Medulla oblongata (tissue), 1 donor: ENCODE measurements at regions not wholly inside any gene's neighbourhood (a gene's known extent, or its start where the extent isn't known, plus 50 kb on each side); places are given as distances from the start of the nearest gene placed in this dataset.
A peak's percentile ranks its signal among the peaks of the same experiment; 100 is the strongest.
"Not testable (repeated sequence)": the region's sequence is repeated elsewhere in the genome, so short reads cannot be mapped to it uniquely, and the experiment has no call there.

Experiments used
- DNase-seq: peaks from one replicate; pipeline ENCODE4 v3.0.0-alpha.2; 2015; ENCODE audit errors: extremely low spot score

DNA sequence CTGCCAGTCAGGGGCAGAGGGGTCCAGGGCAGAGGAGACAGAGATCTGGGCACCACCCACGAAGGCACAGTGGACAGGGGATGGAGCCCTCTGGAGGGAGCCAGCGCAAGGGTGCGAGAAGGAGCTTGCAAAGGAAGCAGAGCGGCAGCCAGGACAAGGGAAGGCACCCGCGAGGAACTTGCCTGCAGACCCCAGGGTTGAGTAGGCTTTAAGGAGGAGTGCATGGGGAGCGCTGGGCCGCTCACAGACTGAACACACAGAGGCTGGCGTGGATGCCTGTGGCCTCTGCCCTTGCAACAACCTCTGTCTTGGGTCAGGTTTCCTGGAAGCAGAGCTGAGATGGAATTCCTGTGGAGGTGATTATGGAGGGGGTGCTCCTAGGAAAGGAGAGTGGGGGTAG lies 374.4 kb downstream of the CNTNAP3B start:
- not testable (repeated sequence) for DNase-seq

- not testable (repeated sequence) for DNase-seq
Measured at GRCh38 chr9:41754403-41754802, 374.8 kb downstream of the CNTNAP3B start.

DNA sequence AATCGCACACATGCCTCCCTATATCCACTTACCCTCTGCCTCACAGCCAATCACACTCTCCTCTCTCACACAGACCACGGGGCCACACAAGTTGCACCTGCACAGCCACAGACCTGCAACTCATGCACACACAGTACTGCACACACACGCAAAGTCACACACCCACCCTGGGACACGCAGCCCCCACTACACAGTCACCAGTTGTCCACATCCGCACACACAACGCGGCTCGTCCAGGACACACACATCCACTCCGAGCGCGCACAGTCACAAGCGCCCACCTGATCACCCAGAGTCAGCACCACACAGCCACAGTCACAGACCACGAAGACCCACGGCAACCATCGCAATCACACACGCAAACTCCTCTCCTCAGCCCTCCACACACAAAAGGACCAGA lies 387.3 kb downstream of the CNTNAP3B start:
- DNase-seq, result not testable (repeated sequence)

GRCh38 chr9:41741173-41741572 lies 388.1 kb downstream of the CNTNAP3B start:
- not testable (repeated sequence) for DNase-seq

DNA sequence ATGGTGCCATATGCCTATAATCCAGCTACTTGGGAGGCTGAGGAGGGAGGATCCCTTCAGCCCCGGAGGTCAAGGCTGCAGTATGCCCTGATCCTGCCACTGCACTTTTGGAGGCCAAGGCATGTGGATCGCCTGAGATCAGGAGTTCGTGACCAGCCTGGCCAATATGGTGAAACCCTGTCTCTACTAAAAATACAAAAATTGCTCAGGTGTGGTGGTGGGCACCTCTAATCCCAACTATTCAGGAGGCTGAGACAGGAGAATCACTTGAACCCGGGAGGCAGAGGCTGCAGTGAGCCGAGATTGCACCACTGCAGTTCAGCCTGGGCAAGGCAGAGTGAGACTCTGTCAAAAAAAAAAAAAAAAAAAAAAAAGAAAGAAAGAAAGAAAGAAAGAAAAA lies 390.5 kb downstream of the CNTNAP3B start:
- DNase-seq, result not testable (repeated sequence)

DNA sequence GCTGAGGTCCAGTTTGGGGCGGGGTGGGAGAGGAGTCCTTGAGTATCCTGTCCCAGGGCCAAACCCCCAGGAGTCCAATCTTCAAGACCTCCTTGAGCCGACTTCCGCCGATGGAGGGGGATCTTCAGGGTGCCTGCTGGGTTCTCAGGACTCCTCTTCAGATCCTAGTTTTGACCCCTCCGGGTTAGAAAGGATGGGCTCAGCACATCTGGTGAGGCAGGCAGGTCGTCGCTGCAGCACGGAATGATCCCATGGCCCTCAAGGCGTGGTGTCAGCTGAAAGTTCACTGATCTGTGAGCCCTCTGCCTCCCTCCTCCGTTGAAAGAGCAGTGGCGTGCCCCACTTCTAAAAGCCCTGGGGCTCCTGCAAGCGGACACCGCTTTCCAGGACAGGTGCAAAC lies 430.0 kb downstream of the CNTNAP3B start:
- not testable (repeated sequence) for DNase-seq

GRCh38 chr9:41697080-41697479 lies 432.1 kb downstream of the CNTNAP3B start:
- DNase-seq, result peak; percentile 57

DNA sequence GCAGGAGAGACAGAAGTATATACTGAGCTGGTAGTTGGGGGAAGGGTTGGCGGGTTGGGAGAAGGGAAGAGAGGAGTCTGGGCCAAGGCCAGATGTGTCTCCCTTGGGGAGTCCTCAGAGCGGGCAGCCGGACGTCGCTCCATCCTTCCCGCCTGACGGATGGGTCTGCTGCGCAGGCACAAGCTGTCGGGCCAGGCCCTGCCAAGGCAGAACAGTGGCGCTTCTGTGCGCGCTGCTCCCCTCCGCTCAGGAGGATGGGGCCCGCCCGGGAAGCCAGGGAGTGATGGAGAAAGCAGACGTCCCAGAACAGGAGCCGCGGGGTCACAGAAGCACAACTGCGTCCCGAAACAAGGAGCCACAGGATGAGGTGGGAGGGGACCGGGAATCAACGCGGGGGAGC lies 449.9 kb downstream of the CNTNAP3B start:
- not testable (repeated sequence) for DNase-seq

DNA sequence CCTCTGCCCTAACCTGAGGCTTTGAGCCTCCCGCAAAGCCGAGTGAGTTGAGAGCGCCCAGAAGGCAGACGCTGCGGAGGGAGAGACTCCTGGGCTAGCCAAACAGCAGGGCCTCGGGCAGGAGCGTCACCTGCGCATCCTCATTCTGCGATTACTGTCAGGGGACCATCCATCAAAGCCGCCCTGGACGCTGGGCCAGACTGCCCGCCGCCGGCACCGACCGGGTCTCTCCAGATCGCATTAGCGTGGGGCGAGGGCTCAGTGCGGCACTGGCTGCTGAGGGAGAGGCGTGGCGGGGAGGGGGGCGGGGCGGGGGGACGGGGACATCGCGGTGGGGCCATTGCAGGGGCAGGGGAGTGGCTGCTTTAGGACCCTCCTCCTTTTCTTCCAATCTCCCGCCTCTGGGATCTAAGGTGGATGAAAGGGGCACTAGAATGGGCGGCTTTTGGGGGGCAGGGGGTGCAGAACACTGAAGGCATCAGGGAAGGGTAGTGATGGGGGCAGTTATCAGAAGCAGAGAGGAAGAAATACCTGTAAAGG lies 465.7 kb downstream of the CNTNAP3B start:
- DNase-seq, result peak; percentile 3

- not testable (repeated sequence) for DNase-seq
Measured at GRCh38 chr9:41658706-41659105, 469.6 kb upstream of the ZNG1F start.

DNA sequence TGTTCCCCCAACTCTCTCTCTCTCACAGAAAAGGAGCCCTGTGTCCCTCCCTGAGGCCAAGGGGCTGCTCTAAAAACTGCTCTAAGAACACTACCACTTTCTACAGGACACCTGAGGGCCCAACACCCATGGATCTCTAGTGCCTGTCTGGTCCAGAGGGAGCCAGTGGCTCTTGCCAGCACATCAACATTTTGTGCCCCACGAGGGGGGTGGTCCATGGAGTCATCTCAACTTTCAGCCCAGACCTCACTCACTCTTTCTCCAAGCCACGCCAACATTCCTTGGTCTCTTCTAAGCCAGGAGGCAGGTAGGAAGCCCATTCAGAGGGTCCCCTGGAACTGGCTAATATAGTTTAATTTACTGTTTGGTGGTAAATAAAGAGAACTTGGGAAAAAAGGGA lies 469.0 kb upstream of the ZNG1F start:
- peak; percentile 1 for DNase-seq

- DNase-seq, result not testable (repeated sequence)
Measured at GRCh38 chr9:41657141-41657540, 468.0 kb upstream of the ZNG1F start.

DNA sequence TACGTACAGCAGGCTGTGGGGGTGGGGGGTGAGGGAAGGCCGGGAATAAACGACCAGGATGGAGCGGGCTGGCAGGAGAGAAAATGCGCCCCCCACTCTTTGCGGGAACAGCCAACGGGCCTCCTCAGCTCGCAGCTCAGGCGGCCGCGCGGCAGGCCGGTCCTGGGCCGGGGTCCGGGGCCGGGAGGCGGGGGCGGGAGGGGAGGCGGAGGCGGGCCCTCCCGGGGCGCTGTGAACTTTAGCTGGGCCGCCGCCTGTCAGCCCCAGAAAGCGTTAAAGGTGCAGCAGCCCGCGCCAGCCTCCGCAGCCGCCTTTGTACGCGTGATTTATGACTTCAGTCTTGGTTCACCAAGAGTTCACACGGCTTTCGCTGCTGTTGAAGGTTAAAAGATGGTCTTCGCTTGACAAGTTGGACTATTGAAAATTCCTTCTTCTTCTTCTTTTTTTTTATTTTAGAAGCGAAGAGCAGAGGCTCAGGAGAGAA lies 466.0 kb upstream of the ZNG1F start:
- not testable (repeated sequence) for DNase-seq

- DNase-seq, result peak; percentile 24
Measured at GRCh38 chr9:41654349-41654748, 465.2 kb upstream of the ZNG1F start.

GRCh38 chr9:41653560-41654340 lies 464.6 kb upstream of the ZNG1F start:
- DNase-seq, result not testable (repeated sequence)

DNA sequence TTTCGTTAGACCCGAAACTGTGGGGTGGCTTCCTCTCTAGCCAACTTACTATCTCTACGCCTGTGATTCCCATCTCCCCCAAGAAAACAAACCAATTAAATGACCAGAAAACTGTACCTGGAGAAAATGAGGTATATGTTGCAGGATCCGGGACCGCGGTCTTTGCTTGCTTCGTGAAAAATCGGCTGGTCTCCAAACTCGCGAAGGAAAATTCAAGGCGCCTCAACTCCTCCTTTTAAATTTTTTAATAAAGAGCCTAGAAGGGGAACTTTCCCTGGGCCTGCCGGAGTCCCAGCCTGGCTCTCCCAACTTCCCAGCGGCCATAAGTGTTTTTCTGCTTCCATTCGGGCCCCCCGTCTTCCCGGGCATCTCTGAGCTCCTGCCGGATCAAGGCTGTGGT lies 463.7 kb upstream of the ZNG1F start:
- not testable (repeated sequence) for DNase-seq

DNA sequence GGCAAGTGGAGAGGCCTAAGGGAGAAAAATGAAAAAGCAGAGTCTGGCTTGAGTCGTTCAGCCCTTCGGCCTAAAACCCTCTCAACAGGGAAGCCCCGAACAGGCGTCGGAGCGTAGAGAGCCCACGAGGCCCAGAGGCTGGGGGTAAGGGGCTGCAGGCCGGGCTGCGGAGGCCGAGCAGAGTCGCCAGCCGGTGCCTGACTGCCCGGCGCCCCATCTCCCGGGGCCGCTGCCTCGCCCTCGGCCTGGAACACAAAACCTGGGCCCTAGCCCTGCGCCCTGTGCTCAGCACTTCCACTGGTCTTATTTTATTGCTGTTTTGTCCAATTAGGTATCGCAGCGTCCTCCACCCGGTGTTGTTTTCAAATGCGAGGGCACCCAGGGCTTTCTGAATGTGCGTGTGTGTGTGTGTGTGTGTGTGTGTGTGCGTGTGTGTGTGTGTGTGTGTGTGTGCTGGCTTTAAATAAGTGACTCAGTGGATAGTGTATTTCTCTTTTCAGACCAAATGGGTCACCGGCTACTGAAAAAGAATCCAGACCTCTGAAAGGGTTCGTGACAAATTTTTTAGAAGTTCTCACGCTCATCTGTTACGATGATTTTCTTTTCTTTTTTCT lies 463.1 kb upstream of the ZNG1F start:
- DNase-seq, result not testable (repeated sequence)

DNA sequence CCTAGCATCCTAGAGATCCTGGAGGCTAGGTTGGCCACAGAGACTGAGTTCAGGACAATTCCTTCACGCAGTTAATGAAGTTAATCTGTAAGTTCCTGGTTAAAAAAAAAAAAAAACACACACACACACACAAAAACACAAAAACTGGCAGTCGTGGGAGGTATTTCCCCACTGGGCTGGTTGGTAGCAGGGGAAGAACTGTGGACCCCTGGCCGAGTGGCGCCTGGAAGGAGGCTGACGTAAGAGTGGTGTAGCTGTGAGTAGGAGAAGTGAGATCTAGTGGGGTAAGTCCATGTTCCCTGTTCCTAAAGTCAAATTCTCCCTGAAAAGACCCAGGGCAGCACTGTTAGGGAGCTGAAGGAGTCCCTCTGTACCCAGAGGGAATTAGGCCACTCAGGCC lies 461.0 kb upstream of the ZNG1F start:
- not testable (repeated sequence) for DNase-seq

DNA sequence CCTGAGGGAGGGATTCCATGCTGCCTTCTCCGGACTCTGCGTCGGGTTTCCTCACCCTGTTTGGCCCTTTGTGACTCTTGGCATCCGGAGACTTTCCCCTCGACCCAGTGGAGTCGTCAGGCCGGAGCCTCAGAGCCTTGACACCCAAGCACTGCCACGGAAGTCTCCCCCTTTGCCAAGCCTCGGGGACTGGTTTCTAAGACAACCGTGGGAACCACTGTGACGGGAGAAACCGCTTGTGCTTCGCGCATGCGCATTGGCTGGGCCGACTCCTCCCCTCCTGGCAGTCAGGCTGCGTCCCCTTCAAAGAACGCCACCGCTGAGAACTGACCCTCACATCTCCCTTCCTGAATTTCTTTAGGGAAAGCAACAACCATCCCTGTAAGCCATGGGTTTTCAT lies 459.4 kb upstream of the ZNG1F start:
- not testable (repeated sequence) for DNase-seq

DNA sequence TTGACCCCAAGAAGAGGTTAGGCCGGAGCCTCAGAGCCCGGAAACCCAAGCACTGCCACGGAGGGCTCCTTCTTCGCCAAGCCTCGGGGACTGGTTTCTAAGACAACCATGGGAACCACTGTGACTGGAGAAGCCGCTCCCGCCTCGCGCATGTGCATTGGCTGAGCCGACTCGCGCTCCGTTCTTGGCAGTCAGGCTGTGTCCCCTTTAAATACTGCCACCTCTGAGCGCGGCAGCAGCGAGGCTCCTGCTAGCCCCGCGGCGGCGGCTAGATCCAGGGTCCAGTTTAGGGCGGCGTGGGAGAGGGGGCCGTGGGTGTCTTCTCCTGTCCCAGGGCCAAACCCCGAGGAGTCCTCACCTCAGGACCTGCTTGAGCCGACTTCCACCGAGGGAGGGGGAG lies 457.1 kb upstream of the ZNG1F start:
- not testable (repeated sequence) for DNase-seq

DNA sequence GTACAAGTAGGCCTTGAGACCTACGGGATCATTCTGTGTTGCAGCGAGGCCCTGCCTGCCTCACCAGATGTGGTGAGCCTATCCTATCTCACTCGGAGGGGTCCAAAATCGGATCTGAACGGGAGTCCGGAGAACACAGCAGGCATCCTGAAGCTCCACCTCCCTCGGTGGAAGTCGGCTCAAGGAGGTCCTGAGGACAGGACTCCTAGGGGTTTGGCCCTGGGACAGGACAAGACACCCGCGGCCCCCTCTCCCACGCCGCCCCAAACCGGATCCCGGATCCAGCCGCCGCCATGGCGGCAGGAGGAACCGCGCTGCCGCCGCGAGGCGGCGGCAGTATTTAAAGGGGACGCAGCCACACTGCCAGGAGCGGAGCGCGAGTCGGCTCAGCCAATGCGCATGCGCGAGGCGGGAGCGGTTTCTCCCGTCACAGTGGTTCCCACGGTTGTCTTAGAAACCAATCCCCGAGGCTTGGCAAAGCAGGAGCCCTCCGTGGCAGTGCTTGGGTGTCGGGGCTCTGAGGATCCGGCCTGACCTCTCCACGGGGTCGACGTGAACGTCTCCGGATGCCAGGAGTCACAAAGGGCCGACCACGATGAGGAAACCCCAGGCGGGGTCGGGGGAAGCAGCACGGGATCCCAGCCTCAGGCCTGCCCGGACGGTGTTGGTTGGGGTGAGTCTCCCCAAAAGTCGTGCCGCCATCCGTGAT lies 454.6 kb upstream of the ZNG1F start:
- DNase-seq, result peak; percentile 86

GRCh38 chr9:41633726-41634125 lies 444.6 kb upstream of the ZNG1F start:
- DNase-seq, result not testable (repeated sequence)
